ENCODE measurements at regions not wholly inside any gene's neighbourhood (a gene's known extent, or its start where the extent isn't known, plus 50 kb on each side); places are given as distances from the start of the nearest gene placed in this dataset.

- Histone ChIP-seq H3K27me3 (ENCODE audit: control insufficient read depth in 3 of 3, insufficient read depth in 3 of 3, low read length in 2 of 3) (no peaks in the 10 kb centered on the region), H3K4me3 (no peak overlapping the region), H3K9me3 (ENCODE audit: control insufficient read depth in 4 of 4, insufficient read depth in 3 of 4, low read length in 3 of 4) (peaks cover 0 to 5% (median 0%) of the 10 kb centered on the region in 4 donors), H3K36me3 (ENCODE audit: control insufficient read depth in 4 of 4, insufficient read depth in 4 of 4, low read length in 4 of 4) (no peaks in the 10 kb centered on the region), H3K27ac (ENCODE audit: low read depth in 1 of 2, low read length in 1 of 2) (no peak overlapping the region), H3K9ac (ENCODE audit: insufficient read depth in 1 of 2, low read length in 2 of 2) (no peak overlapping the region), H3K4me1 (ENCODE audit: control insufficient read depth in 5 of 5, insufficient read depth in 5 of 5, low read length in 5 of 5) (no peaks in the 10 kb centered on the region)
- DNase-seq, result no peak
- no peak for TF ChIP-seq CTCF (IDR thresholded peaks at IDR 0.05; ENCODE audit: control extremely low read depth, extremely low read depth)
- WGBS, 2 donors, result 78 to 84% methylated on average over 2 of the region's 2 CpGs
- no peak for ATAC-seq (ENCODE audit: insufficient read depth, low FRiP score)
Observed at GRCh38 chr4:92184566-92184965, 119.2 kb upstream of the GRID2 start.

- TF ChIP-seq CTCF (IDR thresholded peaks at IDR 0.05; ENCODE audit: control extremely low read depth, extremely low read depth), result no peak
- no peak overlapping the region for H3K9ac ChIP-seq (ENCODE audit: insufficient read depth in 1 of 2, low read length in 2 of 2)
- DNase-seq (no peak), ATAC-seq (ENCODE audit: insufficient read depth, low FRiP score) (no peak)
- peaks cover 0 to 5% (median 0%) of the 10 kb centered on the region in 4 donors for H3K9me3 ChIP-seq (ENCODE audit: control insufficient read depth in 4 of 4, insufficient read depth in 3 of 4, low read length in 3 of 4)
- 92 to 93% methylated on average over 2 of the region's 2 CpGs for WGBS, 2 donors
- no peak overlapping the region for H3K4me3 ChIP-seq
- no peaks in the 10 kb centered on the region for H3K27me3 ChIP-seq (ENCODE audit: control insufficient read depth in 3 of 3, insufficient read depth in 3 of 3, low read length in 2 of 3)
- H3K27ac ChIP-seq (ENCODE audit: low read depth in 1 of 2, low read length in 1 of 2), result no peak overlapping the region
- H3K36me3 ChIP-seq (ENCODE audit: control insufficient read depth in 4 of 4, insufficient read depth in 4 of 4, low read length in 4 of 4), result no peaks in the 10 kb centered on the region
- H3K4me1 ChIP-seq (ENCODE audit: control insufficient read depth in 5 of 5, insufficient read depth in 5 of 5, low read length in 5 of 5), result no peaks in the 10 kb centered on the region
Observed at GRCh38 chr4:92186239-92186638, 117.5 kb upstream of the GRID2 start.

DNA sequence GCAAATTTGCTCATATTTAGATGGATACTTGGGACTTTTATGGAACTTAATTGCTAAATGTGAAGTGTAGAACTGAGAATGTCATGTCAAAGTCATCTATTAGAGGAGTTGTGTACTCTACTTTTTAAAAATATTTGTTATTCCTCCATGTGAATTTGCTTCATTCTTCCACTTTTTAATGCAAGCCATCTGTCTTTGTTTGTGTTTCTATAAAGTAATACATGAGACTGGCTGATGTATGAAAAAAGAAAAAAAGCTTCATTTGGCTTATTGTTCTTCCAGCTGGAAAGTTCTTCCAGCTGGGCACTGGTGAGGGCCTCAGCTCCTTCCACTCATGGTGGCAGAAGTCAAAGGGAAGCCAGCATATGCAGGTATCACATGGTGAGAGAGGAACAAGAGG is 114.6 kb upstream of the GRID2 start:
- Histone ChIP-seq H3K9ac (ENCODE audit: insufficient read depth in 1 of 2, low read length in 2 of 2) (no peak overlapping the region), H3K36me3 (ENCODE audit: control insufficient read depth in 4 of 4, insufficient read depth in 4 of 4, low read length in 4 of 4) (no peaks in the 10 kb centered on the region), H3K27ac (ENCODE audit: low read depth in 1 of 2, low read length in 1 of 2) (no peak overlapping the region), H3K9me3 (ENCODE audit: control insufficient read depth in 4 of 4, insufficient read depth in 3 of 4, low read length in 3 of 4) (no peaks in the 10 kb centered on the region), H3K4me1 (ENCODE audit: control insufficient read depth in 5 of 5, insufficient read depth in 5 of 5, low read length in 5 of 5) (no peaks in the 10 kb centered on the region), H3K27me3 (ENCODE audit: control insufficient read depth in 3 of 3, insufficient read depth in 3 of 3, low read length in 2 of 3) (no peaks in the 10 kb centered on the region), H3K4me3 (no peak overlapping the region)
- TF ChIP-seq CTCF (IDR thresholded peaks at IDR 0.05; ENCODE audit: control extremely low read depth, extremely low read depth), result no peak
- DNase-seq (no peak), ATAC-seq (ENCODE audit: insufficient read depth, low FRiP score) (no peak)

GRCh38 chr4:92198711-92199110 is 105.1 kb upstream of the GRID2 start:
- 84 to 86% methylated on average over 4 of the region's 4 CpGs for WGBS, 2 donors
- Histone ChIP-seq H3K27ac (ENCODE audit: low read depth in 1 of 2, low read length in 1 of 2) (no peak overlapping the region), H3K9ac (ENCODE audit: insufficient read depth in 1 of 2, low read length in 2 of 2) (no peak overlapping the region), H3K4me1 (ENCODE audit: control insufficient read depth in 5 of 5, insufficient read depth in 5 of 5, low read length in 5 of 5) (no peaks in the 10 kb centered on the region), H3K9me3 (ENCODE audit: control insufficient read depth in 4 of 4, insufficient read depth in 3 of 4, low read length in 3 of 4) (no peaks in the 10 kb centered on the region), H3K27me3 (ENCODE audit: control insufficient read depth in 3 of 3, insufficient read depth in 3 of 3, low read length in 2 of 3) (no peaks in the 10 kb centered on the region), H3K4me3 (no peak overlapping the region), H3K36me3 (ENCODE audit: control insufficient read depth in 4 of 4, insufficient read depth in 4 of 4, low read length in 4 of 4) (no peaks in the 10 kb centered on the region)
- TF ChIP-seq CTCF (IDR thresholded peaks at IDR 0.05; ENCODE audit: control extremely low read depth, extremely low read depth), result no peak
- DNase-seq, result no peak
- no peak for ATAC-seq (ENCODE audit: insufficient read depth, low FRiP score)
